NCI-H187 (cell line): ENCODE measurements at regions not wholly inside any gene's neighbourhood (a gene's known extent, or its start where the extent isn't known, plus 50 kb on each side); places are given as distances from the start of the nearest gene placed in this dataset.
"Not testable (repeated sequence)": the region's sequence is repeated elsewhere in the genome, so short reads cannot be mapped to it uniquely, and the experiment has no call there.

Source experiments
- DNase-seq, 2 experiments: peaks; one replicate each; lab custom pipeline; 2025; lab: John Stamatoyannopoulos, UW

- DNase-seq: no peak
Observed at GRCh38 chr3:197430934-197431333, 124.8 kb downstream of the BDH1 start.

GRCh38 chr3:197430502-197430901 is 125.3 kb downstream of the BDH1 start:
- DNase-seq: no peak

DNA sequence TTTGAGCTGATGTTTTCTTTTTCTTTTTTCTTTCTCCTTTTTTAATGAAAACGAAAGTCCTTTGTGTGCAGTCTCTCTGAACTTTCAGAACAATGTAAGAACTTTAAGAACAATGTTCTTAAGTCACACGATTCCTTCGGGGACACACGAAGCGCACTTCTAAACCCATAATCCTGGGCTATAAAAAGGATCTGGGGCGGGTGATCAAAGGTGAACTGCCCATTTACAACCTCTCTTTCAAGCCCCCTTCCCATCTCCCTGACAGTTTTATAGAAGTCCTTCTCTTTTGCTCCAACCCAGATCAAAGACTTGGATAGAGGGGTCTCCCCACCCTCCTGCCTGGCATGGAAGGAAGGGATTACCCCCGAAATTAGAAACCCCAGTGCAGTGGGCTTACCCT is 126.8 kb downstream of the BDH1 start:
- DNase-seq: no peak

DNA sequence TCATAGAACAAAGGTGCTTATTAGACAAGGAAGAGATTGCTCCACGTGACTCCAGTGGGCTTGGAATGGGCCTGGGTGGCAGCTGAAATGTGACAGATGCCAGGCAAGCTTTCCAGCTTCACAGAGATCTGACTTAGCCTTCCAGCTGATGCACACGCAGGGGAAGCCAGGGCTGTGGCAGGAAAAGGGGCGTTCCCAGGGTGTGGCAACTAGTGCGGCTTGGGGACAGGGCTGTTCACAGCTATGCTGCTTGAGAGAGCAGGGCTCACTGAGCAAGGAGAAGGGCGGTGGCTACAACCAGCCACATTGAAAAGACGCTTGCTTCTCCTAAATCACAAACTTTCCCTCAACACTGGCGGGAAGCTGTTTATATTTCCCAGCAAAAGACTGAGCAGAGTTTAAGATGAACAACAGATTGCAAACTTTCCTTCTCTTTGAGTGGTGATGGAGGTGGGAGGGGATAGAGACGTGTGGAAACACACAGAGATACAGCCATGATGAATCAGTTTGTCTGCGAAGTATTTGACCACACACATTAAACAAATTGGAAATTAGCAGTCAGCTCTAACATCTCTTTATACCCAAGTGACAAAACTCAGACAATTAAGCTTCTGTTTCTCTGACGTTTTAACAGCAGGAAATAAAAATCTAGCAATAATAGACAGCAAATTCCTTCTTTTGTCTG is 127.5 kb downstream of the BDH1 start:
- no peak for DNase-seq

DNA sequence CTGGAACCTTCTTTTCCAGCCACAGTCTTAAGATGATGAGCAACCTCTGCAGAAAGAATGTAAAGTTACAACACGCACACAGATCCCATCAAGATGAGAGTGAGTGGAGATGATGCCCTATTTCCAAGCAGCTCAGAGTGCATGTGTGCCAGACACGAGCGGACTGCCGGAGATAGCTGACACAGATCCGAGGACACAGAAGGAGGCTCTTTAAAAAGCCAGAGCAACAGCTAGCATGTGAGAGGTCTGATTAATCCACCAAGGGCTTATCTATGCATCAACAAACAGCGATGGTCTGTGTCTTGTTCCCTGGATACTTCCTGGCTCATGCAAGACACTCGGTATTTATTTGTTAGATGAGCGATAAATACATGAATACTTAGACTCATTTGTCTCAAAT is 128.6 kb upstream of the DLG1 start:
- DNase-seq: no peak

DNA sequence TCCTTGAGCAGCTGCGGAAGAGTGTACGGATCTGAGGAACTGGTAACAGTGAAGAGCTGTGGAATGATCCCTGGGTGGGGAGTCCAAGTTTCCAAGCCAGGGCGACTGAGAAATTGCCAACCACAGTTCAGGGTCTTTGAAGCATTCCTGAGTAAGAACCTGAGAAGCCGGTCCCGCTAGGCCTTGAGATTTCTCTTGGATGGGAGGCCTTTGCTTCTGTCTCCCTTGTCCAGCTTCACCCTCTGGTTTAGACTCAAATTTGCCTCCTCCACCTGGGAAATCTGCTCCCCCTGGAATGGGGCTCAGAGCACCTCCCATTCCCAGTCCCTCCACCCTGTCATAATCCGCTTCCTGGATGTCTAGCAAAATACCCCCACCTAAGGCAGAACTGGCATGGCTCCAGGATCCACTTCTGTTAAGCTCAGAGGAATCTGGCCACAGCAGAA is 127.7 kb upstream of the DLG1 start:
- no peak for DNase-seq

GRCh38 chr3:197425485-197426120 is 127.2 kb upstream of the DLG1 start:
- DNase-seq: no peak

DNA sequence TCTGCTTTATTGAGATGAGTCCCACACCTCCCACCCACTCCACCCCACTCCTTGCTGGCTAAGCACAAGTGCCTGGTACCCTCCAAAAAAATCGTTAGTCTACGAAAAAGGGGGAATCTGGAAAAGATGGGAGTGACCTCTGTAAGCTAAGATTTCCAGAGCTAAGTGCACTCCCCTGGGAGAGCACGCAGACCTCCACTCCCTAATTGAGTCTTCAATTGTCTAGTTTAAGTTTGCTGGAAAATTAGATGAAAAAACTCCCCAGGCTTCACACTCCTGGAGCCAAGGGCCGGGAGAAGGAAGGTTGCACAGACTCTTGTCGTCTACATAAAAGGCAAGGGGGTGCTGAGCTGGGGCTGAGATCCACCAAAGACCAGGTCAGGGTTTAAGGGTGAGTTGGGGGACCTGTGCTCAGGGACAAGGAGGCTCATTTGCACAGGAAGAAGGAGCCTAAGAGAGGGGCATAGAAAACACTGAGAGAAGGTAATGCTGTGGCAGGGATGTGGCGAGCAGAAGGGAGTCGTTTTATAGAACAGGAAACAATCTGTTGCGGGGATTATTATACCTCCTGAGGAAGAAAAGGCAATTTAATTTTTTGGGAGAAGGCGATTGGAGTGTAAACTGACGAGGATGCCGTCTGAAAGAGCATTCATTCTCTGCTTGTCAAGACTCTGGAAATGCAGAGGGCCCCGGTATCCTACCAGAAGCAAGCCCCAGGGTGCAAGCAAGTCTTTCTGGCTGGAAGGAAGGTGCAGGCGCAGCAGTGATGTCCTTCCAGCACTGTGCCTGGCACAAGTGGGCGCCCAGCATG is 126.5 kb upstream of the DLG1 start:
- no peak for DNase-seq

DNA sequence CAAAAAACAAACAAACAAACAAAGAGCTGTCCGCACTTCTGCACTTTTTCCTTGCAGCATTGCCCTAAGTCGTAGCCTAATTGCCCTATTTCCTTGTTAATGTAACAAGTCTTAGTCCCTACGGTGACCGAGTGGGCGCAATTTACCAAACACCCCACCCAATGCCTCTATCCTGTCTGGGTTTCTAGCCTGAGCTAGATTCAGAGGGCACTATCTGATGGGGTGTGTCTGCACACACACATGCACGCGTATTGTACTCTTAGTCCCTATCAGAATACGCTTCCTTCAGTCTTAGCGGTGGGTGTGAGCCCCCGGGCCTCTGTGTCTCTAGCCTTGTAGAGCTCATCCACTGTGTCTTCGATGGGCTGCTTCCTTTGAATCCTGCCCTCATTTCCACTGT is 125.9 kb upstream of the DLG1 start:
- no peak for DNase-seq

GRCh38 chr3:197423376-197423775 is 125.0 kb upstream of the DLG1 start:
- DNase-seq: no peak

DNA sequence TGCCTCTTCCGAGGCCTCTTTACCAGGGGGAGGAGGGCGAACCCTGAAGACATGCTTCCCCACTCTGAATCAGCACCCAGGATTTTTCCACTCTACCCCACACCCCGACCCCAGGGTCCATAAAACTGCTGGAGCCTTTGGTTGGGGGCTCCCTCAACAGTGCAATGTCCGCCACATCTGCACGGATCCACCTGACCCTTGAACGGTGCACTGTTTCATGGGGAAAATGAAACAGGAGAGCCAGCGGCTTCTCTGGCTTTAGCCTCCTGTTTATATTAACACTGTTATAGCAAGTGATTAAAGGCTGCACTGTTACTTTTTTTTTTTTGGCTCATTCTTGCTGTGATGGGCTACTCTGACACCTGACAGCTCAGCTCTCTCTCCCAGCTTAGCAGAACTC is 124.1 kb upstream of the DLG1 start:
- DNase-seq: no peak

- no peak for DNase-seq
Observed at GRCh38 chr3:197421021-197421420, 122.6 kb upstream of the DLG1 start.

- no peak for DNase-seq
Observed at GRCh38 chr3:197420566-197420965, 122.2 kb upstream of the DLG1 start.

GRCh38 chr3:197420115-197420514 is 121.7 kb upstream of the DLG1 start:
- DNase-seq: no peak

GRCh38 chr3:197419696-197420095 is 121.3 kb upstream of the DLG1 start:
- DNase-seq: no peak

DNA sequence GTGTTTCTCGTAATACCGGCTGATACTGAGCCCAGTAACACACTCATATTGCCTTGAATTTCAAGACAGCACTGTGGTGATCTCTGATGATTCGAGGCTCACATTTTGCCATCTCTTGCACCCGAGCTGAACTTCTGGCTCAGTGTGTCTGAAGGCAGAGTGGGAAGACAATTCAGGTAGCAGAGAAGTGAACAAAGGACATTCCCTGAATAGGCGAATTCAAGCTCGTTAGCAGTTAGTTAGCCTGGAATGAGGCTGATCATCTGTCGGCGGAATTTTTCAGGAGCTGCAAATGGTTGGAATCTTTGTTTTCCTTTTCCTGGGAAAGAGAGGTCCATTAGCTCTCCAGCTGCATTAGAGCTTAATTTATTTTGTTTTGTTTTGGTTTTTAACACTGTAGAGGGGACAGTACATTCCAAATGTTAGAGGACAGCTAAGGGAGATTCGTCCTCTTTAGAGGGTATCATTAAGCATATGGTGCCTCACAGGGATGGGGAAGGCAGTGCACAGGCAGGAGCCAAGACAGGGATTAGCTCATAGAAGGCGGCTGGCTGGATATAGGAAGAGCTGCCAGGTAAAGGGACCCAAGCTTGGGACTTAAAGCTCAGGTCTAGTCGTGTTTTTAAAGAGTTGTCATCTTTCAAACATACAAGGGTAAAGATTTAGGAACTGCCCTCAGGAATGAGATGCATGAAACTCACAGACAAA is 119.7 kb upstream of the DLG1 start:
- DNase-seq: no peak

- no peak for DNase-seq
Observed at GRCh38 chr3:197417441-197417840, 119.0 kb upstream of the DLG1 start.

GRCh38 chr3:197411899-197412298 is 113.5 kb upstream of the DLG1 start:
- DNase-seq: not testable (repeated sequence)

GRCh38 chr3:197410170-197410569 is 111.8 kb upstream of the DLG1 start:
- not testable (repeated sequence) for DNase-seq

DNA sequence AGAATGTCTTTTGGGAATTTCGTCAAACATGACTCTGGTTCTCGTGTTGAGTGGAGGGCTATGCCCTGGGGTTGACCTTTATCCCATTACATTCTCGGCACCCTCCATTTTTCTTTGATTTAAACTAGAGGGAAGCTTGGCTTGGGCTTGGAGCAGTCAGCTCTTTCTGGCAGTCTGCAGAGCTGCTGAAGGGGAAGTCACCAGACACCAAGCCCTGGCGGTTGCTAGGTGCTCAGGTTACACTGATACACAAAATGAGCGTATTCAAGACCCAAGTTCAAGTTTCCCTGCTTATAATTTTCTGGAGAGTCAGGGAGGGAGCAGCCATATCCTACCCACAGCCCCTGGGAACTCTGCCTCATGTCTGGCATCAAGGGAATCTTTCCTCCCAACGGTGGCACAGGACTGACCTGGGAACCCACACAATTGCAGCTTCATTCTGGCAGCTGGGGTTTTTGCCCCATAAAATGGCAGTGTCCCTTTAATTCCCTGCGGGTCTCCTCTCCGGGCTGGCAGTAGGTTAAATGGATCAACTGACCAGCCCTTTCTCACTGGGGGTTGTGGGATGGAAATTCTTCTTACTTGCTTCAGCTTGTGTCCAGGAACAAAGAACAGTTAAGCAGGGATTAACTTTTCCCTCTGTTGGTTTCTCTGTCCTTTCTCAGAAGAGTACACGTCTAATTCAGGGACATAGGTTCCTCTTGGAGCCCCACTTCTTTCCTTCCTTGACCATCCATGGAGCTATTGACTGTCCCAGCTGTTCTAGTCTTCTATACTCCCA is 110.0 kb upstream of the DLG1 start:
- DNase-seq: no peak

GRCh38 chr3:197407526-197407925 is 109.1 kb upstream of the DLG1 start:
- no peak for DNase-seq

DNA sequence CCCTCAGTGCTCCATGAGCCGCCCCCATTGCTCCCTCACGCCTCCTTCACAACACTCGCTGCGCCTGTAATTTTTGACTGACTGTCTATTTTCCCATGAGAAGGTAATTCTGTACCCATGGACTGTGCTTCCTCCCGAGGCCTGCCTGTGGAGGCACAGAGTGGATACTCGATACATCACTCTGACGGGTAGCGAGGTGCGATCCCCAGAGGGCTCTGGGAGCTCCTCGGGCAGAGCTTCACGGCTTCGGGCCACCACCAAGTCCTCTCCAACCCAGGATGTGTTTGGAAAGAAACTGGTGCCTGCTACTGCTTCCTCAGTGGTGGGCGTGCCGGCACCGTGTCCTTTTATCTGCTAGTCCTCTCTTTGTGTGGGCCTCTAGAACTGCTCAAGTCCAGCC is 108.6 kb upstream of the DLG1 start:
- DNase-seq: no peak
